ENCODE measurements at regions not wholly inside any gene's neighbourhood (a gene's known extent, or its start where the extent isn't known, plus 50 kb on each side); places are given as distances from the start of the nearest gene placed in this dataset.
"Not testable (repeated sequence)": the region's sequence is repeated elsewhere in the genome, so short reads cannot be mapped to it uniquely, and the experiment has no call there.

GRCh38 chr6:49118478-49118877 is 344.6 kb downstream of the MMUT start:
- no peak overlapping the region for H3K27ac ChIP-seq
- TF ChIP-seq EP300 (IDR thresholded peaks at IDR 0.05): no peak
- no peak for TF ChIP-seq CTCF (IDR thresholded peaks at IDR 0.05)
- no peak for TF ChIP-seq POLR2A (IDR thresholded peaks at IDR 0.05)
- no peaks in the 10 kb centered on the region for H3K27me3 ChIP-seq
- H3K4me1 ChIP-seq (ENCODE audit: insufficient read depth): no peaks in the 10 kb centered on the region
- no peaks in the 10 kb centered on the region for H3K36me3 ChIP-seq
- intact Hi-C loops (cut with DNase I): no loop called here
- H3K9me3 ChIP-seq: no peaks in the 10 kb centered on the region
- H3K4me3 ChIP-seq: no peak overlapping the region
- DNase-seq: no peak

GRCh38 chr6:49110916-49111315 is 352.1 kb downstream of the MMUT start:
- no peak overlapping the region for H3K27ac ChIP-seq
- H3K36me3 ChIP-seq: no peaks in the 10 kb centered on the region
- H3K27me3 ChIP-seq: no peaks in the 10 kb centered on the region
- no peak overlapping the region for H3K4me3 ChIP-seq
- no peak for TF ChIP-seq EP300 (IDR thresholded peaks at IDR 0.05)
- no peak for TF ChIP-seq CTCF (IDR thresholded peaks at IDR 0.05)
- no peak for TF ChIP-seq POLR2A (IDR thresholded peaks at IDR 0.05)
- H3K9me3 ChIP-seq: no peaks in the 10 kb centered on the region
- no peaks in the 10 kb centered on the region for H3K4me1 ChIP-seq (ENCODE audit: insufficient read depth)
- 87 to 93% (median 89%) methylated on average over 2 of the region's 2 CpGs for WGBS, 3 donors
- no peak for DNase-seq
- intact Hi-C loops (cut with DNase I): no loop called here

GRCh38 chr6:49097664-49098063 is 365.4 kb downstream of the MMUT start:
- intact Hi-C loops (cut with DNase I); H3K4me1 ChIP-seq (ENCODE audit: insufficient read depth); H3K36me3 ChIP-seq; DNase-seq; H3K4me3 ChIP-seq; H3K27ac ChIP-seq; H3K27me3 ChIP-seq; H3K9me3 ChIP-seq: not testable (repeated sequence)
- WGBS, 3 donors: 84 to 91% (median 88%) methylated on average over 11 of the region's 11 CpGs

- H3K4me3 ChIP-seq: no peak overlapping the region
- no peak overlapping the region for H3K27ac ChIP-seq
- no peak for DNase-seq
- H3K27me3 ChIP-seq: no peaks in the 10 kb centered on the region
- TF ChIP-seq CTCF (IDR thresholded peaks at IDR 0.05): no peak
- TF ChIP-seq POLR2A (IDR thresholded peaks at IDR 0.05): no peak
- no peak for TF ChIP-seq EP300 (IDR thresholded peaks at IDR 0.05)
- H3K4me1 ChIP-seq (ENCODE audit: insufficient read depth): no peaks in the 10 kb centered on the region
- intact Hi-C loops (cut with DNase I): no loop called here
- no peaks in the 10 kb centered on the region for H3K36me3 ChIP-seq
- no peaks in the 10 kb centered on the region for H3K9me3 ChIP-seq
- 60 to 75% (median 66%) methylated on average over 2 of the region's 2 CpGs for WGBS, 3 donors
These were observed 365.9 kb downstream of the MMUT start for GRCh38 chr6:49097116-49097515.

- Histone ChIP-seq H3K9me3 (no peaks in the 10 kb centered on the region), H3K36me3 (no peaks in the 10 kb centered on the region), H3K4me1 (ENCODE audit: insufficient read depth) (no peaks in the 10 kb centered on the region), H3K27me3 (no peaks in the 10 kb centered on the region), H3K27ac (no peak overlapping the region), H3K4me3 (no peak overlapping the region)
- TF ChIP-seq EP300 (IDR thresholded peaks at IDR 0.05) (no peak), CTCF (IDR thresholded peaks at IDR 0.05) (no peak), POLR2A (IDR thresholded peaks at IDR 0.05) (no peak)
- DNase-seq: no peak
- intact Hi-C loops (cut with DNase I): no loop called here
- 85 to 89% (median 88%) methylated on average over 4 of the region's 4 CpGs for WGBS, 3 donors
These were observed 374.4 kb downstream of the MMUT start for GRCh38 chr6:49088631-49089030.
